Omental fat pad (tissue), 3 donors: ENCODE measurements at regions not wholly inside any gene's neighbourhood (a gene's known extent, or its start where the extent isn't known, plus 50 kb on each side); places are given as distances from the start of the nearest gene placed in this dataset.

Experiments used
- ATAC-seq: fragments of 150-250 bp; one replicate; pipeline ENCODE4 v1.9.1; 2016; ENCODE audit warnings: mild to moderate bottlenecking, moderate library complexity; ENCODE audit not compliant: low FRiP score
- DNase-seq: peaks from one replicate; pipeline ENCODE4 v3.0.0-alpha.2; 2019; ENCODE audit warnings: low spot score
- CTCF ChIP-seq, 3 donors: fragments of 450-650 bp; IDR thresholded peaks; one replicate each; pipeline ENCODE4 v1.5.1; 2016 to 2017; ENCODE audit warnings: antibody characterized with exemption in 3 of 3, mild to moderate bottlenecking in 3 of 3, moderate library complexity in 2 of 3

- no peak for TF ChIP-seq CTCF (IDR thresholded peaks at IDR 0.05)
- ATAC-seq = no peak
- no peak for DNase-seq
Observed at GRCh38 chr15:96092186-96092585, 238.3 kb upstream of the NR2F2 start.

GRCh38 chr15:96093063-96093462 lies 237.4 kb upstream of the NR2F2 start:
- no peak for TF ChIP-seq CTCF (IDR thresholded peaks at IDR 0.05)
- DNase-seq (no peak), ATAC-seq (no peak)

GRCh38 chr15:96097661-96098060 lies 232.8 kb upstream of the NR2F2 start:
- DNase-seq (no peak), ATAC-seq (no peak)
- no peak for TF ChIP-seq CTCF (IDR thresholded peaks at IDR 0.05)

- no peak for TF ChIP-seq CTCF (IDR thresholded peaks at IDR 0.05)
- ATAC-seq = no peak
- no peak for DNase-seq
Observed at GRCh38 chr15:96102631-96103030, 227.9 kb upstream of the NR2F2 start.

- no peak for TF ChIP-seq CTCF (IDR thresholded peaks at IDR 0.05)
- DNase-seq (no peak), ATAC-seq (no peak)
Observed at GRCh38 chr15:96106181-96106580, 224.3 kb upstream of the NR2F2 start.

GRCh38 chr15:96106628-96107027 lies 223.9 kb upstream of the NR2F2 start:
- DNase-seq (no peak), ATAC-seq (no peak)
- TF ChIP-seq CTCF (IDR thresholded peaks at IDR 0.05) = no peak

GRCh38 chr15:96107916-96108315 lies 222.6 kb upstream of the NR2F2 start:
- no peak for ATAC-seq
- DNase-seq = no peak
- no peak for TF ChIP-seq CTCF (IDR thresholded peaks at IDR 0.05)
